DMS114 treated with DMSO at 0.1 percent for 48 hours (cell line): ENCODE measurements at regions not wholly inside any gene's neighbourhood (a gene's known extent, or its start where the extent isn't known, plus 50 kb on each side); places are given as distances from the start of the nearest gene placed in this dataset.
"Not testable (repeated sequence)": the region's sequence is repeated elsewhere in the genome, so short reads cannot be mapped to it uniquely, and the experiment has no call there.

ENCODE experiments used
- DNase-seq: peaks from one replicate; lab custom pipeline; 2025; ENCODE audit not compliant: unreplicated experiment; lab: John Stamatoyannopoulos, UW

GRCh38 chr1:105483436-105483835 lies 1573.0 kb upstream of the PRMT6 start:
- no peak for DNase-seq

- no peak for DNase-seq
Observed at GRCh38 chr1:105485207-105485606, 1571.3 kb upstream of the PRMT6 start.

- DNase-seq: no peak
Observed at GRCh38 chr1:105492921-105493320, 1563.6 kb upstream of the PRMT6 start.

GRCh38 chr1:105516068-105516467 lies 1540.4 kb upstream of the PRMT6 start:
- DNase-seq: no peak

GRCh38 chr1:105533996-105534395 lies 1522.5 kb upstream of the PRMT6 start:
- no peak for DNase-seq

- no peak for DNase-seq
Observed at GRCh38 chr1:105544475-105544874, 1512.0 kb upstream of the PRMT6 start.

- peak; percentile 27 for DNase-seq
Observed at GRCh38 chr1:105556266-105556665, 1500.2 kb upstream of the PRMT6 start.

GRCh38 chr1:105558023-105558422 lies 1498.5 kb upstream of the PRMT6 start:
- no peak for DNase-seq

- DNase-seq: no peak
Observed at GRCh38 chr1:105565006-105565405, 1491.5 kb upstream of the PRMT6 start.

- no peak for DNase-seq
Observed at GRCh38 chr1:105585791-105586190, 1470.7 kb upstream of the PRMT6 start.

- DNase-seq: no peak
Observed at GRCh38 chr1:105591681-105592080, 1464.8 kb upstream of the PRMT6 start.

GRCh38 chr1:105608713-105609112 lies 1447.8 kb upstream of the PRMT6 start:
- DNase-seq: peak; percentile 9

- no peak for DNase-seq
Observed at GRCh38 chr1:105626276-105626987, 1430.0 kb upstream of the PRMT6 start.

- DNase-seq: not testable (repeated sequence)
Observed at GRCh38 chr1:105631153-105631744, 1425.2 kb upstream of the PRMT6 start.

GRCh38 chr1:105632342-105633196 lies 1423.9 kb upstream of the PRMT6 start:
- no peak for DNase-seq

GRCh38 chr1:105636052-105636451 lies 1420.4 kb upstream of the PRMT6 start:
- DNase-seq: no peak

GRCh38 chr1:105641407-105641806 lies 1415.1 kb upstream of the PRMT6 start:
- no peak for DNase-seq

- no peak for DNase-seq
Observed at GRCh38 chr1:105652109-105652508, 1404.4 kb upstream of the PRMT6 start.

- DNase-seq: no peak
Observed at GRCh38 chr1:105655032-105655431, 1401.4 kb upstream of the PRMT6 start.

- DNase-seq: no peak
Observed at GRCh38 chr1:105664495-105664894, 1392.0 kb upstream of the PRMT6 start.

GRCh38 chr1:105678334-105678733 lies 1378.1 kb upstream of the PRMT6 start:
- DNase-seq: no peak

GRCh38 chr1:105684714-105685113 lies 1371.8 kb upstream of the PRMT6 start:
- no peak for DNase-seq
